ENCODE measurements at regions not wholly inside any gene's neighbourhood (a gene's known extent, or its start where the extent isn't known, plus 50 kb on each side); places are given as distances from the start of the nearest gene placed in this dataset.

DNA sequence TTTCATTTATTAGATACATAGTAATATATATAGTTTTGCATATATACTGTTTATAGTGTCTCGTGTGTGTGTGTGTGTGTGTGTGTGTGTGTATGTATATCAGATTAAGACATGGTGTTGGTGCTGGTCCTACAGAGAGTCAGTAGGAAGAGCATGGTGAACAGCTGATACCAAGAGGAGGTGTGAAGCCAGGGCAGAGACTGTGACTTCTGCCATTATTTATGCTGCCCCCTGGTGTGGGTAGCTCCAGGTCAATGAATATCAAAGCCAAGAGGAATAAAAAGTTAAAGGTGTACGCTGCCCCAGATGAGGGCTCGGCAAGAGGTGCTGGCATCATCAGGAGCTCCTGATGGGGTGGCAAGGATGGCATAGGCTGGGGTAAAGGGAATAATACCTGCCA, 299.5 kb upstream of the RASGRP1 start:
- no peak for DNase-seq

DNA sequence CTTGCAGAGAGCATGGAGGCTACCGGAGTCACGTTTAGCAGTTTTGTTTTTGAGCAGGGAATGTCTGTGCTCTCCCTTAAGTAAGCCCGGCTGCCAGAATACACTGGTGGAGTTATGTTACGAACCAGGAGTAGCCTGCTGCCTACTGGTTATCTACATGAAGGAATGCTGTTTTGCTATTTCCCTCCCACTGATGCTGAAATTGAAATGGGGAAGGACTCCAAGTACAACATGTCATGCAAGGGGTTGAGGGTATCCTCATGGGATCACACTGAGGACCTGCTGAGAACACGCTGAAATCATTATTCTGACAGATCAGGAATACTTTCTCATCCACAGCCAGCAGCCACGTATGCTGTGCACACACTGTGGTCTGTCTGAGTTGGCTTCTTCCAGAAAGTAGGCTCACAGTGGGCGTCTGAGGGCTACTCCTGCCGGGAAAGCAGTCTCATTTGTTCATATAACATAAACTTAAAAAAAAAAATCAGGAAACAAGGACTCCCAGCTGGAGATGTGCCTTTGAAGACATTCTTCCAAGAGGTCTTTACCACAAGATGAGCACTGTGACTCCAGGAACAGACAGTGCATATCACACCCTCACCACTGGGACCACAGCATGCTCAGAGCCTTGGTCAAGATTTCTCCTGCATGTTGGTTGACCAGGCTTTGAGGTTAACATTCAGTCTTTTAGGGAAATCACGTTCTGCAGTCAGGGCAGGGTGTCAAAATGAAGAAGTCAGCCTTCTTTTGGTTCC, 300.4 kb upstream of the RASGRP1 start:
- DNase-seq, result no peak

GRCh38 chr15:38867556-38867955, 302.9 kb upstream of the RASGRP1 start:
- no peak for DNase-seq

GRCh38 chr15:38868326-38869114, 303.9 kb upstream of the RASGRP1 start:
- no peak for DNase-seq

DNA sequence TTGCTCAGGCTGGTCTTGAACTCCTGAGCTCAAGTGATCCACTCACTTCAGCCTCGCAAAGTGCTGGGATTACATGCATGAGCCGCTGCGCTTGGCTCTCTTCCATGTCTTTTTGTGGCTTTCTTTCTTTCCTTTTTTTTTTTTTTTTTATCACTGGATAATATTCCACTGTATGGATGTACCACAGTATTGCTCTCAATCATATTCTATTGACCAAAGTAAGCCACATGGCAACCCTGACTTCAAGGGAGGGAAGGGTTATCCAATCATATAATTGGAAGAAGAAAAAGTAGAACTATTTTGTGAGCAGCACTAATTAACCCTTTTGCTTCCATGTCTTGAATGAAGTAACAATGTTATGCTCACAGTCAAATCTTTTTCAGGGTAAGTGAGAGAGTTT, 307.0 kb upstream of the RASGRP1 start:
- no peak for DNase-seq

GRCh38 chr15:38872732-38873131, 308.1 kb upstream of the RASGRP1 start:
- DNase-seq, result no peak

- no peak for DNase-seq
These were observed 308.5 kb upstream of the RASGRP1 start for GRCh38 chr15:38873158-38873557.

GRCh38 chr15:38874464-38874863, 309.9 kb upstream of the RASGRP1 start:
- DNase-seq, result no peak

GRCh38 chr15:38876211-38876610, 311.6 kb upstream of the RASGRP1 start:
- no peak for DNase-seq

DNA sequence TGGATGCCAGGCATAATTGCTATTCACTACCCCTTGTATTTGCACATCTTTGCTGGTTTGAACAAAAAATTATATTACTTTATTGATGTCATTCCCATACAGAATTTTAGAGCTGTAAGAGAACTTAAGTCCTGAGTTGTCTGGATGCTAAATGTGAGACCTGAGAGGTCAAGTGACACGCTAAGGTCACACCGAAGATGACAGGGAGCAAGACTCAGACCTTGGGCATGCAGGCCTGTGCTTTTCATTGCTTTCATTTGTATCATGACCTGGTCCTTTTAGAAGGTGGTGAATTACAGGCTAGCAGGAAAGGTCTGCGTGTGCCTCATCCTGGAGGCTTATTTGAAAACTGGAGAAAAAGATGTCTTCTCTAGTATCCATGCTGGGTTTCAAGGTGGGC, 312.0 kb upstream of the RASGRP1 start:
- no peak for DNase-seq

DNA sequence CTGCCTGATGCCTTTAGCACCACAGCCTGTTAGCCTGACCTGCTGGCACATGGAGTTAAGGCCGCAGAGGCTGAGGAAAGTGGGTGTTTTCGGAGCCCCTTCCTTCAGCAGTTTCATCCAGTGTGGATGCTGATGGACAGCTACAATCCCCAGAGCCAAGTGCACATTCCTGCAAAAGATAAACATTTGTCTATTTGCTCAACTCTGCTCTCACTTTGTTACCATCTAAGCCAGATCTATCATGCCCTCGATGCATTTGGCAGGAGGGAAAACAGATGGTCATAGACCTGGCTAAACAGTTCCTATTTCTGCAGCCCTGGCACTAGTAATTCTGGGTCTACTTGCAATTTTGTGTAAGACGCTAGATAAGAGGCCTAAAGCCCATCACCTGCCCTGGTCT, 312.9 kb upstream of the RASGRP1 start:
- no peak for DNase-seq

- no peak for DNase-seq
These were observed 313.4 kb upstream of the RASGRP1 start for GRCh38 chr15:38878026-38878425.

- no peak for DNase-seq
These were observed 314.3 kb upstream of the RASGRP1 start for GRCh38 chr15:38878926-38879325.

DNA sequence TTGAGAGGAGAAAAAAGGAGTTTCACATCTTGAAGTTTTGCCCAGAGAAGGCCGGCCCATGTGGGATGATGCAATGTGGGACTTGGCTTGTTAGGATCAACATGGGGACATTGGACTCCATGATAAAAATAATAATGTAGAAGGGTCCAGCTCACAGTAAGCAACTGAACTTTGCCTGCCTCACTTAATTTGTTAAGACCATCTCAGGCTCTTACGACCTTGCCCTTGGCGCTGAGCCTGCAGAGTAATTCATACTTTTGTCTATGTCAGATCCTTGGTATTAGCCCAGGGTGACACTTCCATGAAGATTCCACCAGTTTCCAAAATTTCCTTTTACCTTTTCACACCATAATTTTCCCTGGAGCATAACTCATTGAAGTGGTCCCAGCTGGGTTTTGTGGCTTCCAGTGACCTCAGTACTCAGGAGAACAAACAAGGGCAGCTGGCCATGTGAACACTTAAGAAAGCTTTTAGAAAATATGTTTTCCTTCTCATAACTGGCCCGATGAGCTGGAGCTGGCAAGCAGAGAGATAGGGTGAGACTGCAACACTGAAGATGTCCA, 315.4 kb upstream of the RASGRP1 start:
- DNase-seq, result no peak

GRCh38 chr15:38882221-38882620, 317.6 kb upstream of the RASGRP1 start:
- DNase-seq, result no peak

- no peak for DNase-seq
These were observed 319.4 kb upstream of the RASGRP1 start for GRCh38 chr15:38883987-38884386.

- no peak for DNase-seq
These were observed 320.4 kb upstream of the RASGRP1 start for GRCh38 chr15:38885001-38885400.

DNA sequence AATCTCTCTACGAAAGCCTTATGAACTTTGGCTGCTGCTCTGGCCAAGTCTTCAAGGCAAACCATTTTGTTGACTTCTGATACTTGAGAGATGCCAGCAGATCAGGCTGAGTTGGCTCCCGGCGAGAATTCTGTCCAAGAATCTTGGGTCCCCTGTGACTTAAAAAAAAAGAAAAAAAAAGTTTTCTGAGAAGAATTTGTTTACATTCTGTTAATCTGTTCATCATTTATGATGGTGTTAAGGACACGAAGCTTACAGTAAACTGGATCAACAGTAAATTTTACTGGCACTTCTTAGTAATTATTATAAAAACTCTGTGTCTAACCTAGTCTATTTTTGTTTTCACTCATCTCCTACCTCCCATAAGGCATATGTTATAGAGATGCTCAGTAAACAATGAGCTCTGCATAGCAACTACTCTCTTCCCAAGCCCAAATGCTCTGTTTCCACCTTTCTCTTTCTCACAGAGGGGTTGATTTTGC, 320.9 kb upstream of the RASGRP1 start:
- DNase-seq, result no peak

- no peak for DNase-seq
These were observed 321.9 kb upstream of the RASGRP1 start for GRCh38 chr15:38886315-38887163.

DNA sequence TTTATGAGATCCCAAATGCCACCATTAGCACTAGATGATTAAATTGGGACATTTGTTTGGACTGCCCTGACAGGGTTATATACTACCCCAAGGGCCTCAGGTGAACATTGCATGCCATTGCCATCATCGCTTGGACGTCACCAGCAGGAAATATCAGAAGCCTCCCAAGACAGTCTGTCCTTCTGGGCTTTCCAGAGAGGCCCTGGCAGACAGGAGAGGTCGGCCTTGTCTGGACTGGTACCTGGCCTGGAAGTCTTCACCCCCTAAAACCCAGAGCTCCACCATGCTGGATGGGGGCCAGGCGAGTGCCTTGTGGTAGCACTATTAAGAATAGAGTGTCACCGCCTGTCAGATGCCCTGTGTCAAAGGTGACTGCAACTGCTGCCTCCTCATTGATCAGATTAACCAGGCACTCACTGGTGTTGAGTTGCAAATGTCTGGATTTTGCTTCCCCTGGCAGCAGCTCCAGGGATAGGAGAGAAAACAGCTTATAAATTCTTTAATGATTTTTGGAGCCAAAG, 324.1 kb upstream of the RASGRP1 start:
- DNase-seq, result no peak

GRCh38 chr15:38890194-38890593, 325.6 kb upstream of the RASGRP1 start:
- DNase-seq, result no peak

DNA sequence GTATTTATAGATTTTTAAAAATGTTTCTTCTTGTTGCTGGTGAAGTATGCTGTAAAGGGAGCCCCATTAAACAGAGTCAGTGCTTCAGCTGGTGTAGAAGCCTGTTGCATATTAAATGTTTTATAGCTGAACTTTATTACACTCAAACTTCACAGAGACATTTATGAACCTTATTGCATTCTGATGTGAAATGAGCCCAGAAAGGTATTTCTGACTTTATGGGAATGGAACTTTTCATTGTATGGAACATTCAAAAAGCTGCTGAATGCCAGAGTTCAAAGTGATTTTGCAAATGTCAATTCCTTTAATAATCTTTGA, 329.3 kb upstream of the RASGRP1 start:
- DNase-seq, result no peak

Data from activated CD4-positive, alpha-beta T cell treated with anti-CD3 and anti-CD28 coated beads for 48 hours (primary cell).